BLaER1 (cell line): ENCODE measurements at regions not wholly inside any gene's neighbourhood (a gene's known extent, or its start where the extent isn't known, plus 50 kb on each side); places are given as distances from the start of the nearest gene placed in this dataset.

Experiments used
- H3K27ac ChIP-seq: shearing (Covaris generic); formaldehyde crosslinking; 2 replicates; pipeline ENCODE4 v1.8.1; 2022
- H3K27me3 ChIP-seq: shearing (Covaris generic); formaldehyde crosslinking; 2 replicates; pipeline ENCODE4 v1.8.1; 2022
- H3K36me3 ChIP-seq: shearing (Covaris generic); formaldehyde crosslinking; 2 replicates; pipeline ENCODE4 v1.8.1; 2022
- H3K4me1 ChIP-seq: shearing (Covaris generic); formaldehyde crosslinking; 2 replicates; pipeline ENCODE4 v1.8.1; 2022
- H3K4me2 ChIP-seq: shearing (Covaris generic); formaldehyde crosslinking; 2 replicates; pipeline ENCODE4 v1.8.1; 2022
- H3K4me3 ChIP-seq: shearing (Covaris generic); formaldehyde crosslinking; 2 replicates; pipeline ENCODE4 v1.8.1; 2022
- H3K9ac ChIP-seq: shearing (Covaris generic); formaldehyde crosslinking; 2 replicates; pipeline ENCODE4 v1.8.1; 2022
- H3K9me3 ChIP-seq: shearing (Covaris generic); formaldehyde crosslinking; 2 replicates; pipeline ENCODE4 v1.8.1; 2022
- H4K20me1 ChIP-seq: shearing (Covaris generic); formaldehyde crosslinking; 2 replicates; pipeline ENCODE4 v1.8.1; 2022
- Cebpa-rat ChIP-seq: shearing (Covaris generic); IDR thresholded peaks from 2 replicates; pipeline ENCODE4 v1.8.1; 2022

GRCh38 chr2:126389446-126389845 is 266.5 kb upstream of the GYPC start:
- Histone ChIP-seq H3K27ac (no peak overlapping the region), H3K9me3 (peaks cover 22% of the 10 kb centered on the region; the same call in 1 of the 2 replicates), H3K4me1 (no peaks in the 10 kb centered on the region), H3K4me3 (no peak overlapping the region), H3K4me2 (no peak overlapping the region), H4K20me1 (no peaks in the 10 kb centered on the region), H3K9ac (no peak overlapping the region), H3K36me3 (no peaks in the 10 kb centered on the region), H3K27me3 (no peaks in the 10 kb centered on the region)
- TF ChIP-seq Cebpa-rat, result no peak

- 0 out of 2 replicates have a peak, but pooled peaks have one; percentile 22 for TF ChIP-seq Cebpa-rat
- Histone ChIP-seq H4K20me1 (no peaks in the 10 kb centered on the region), H3K4me1 (no peaks in the 10 kb centered on the region), H3K9me3 (peaks cover 6% of the 10 kb centered on the region; the same call in 1 of the 2 replicates), H3K4me3 (no peak overlapping the region), H3K27me3 (no peaks in the 10 kb centered on the region), H3K27ac (no peak overlapping the region), H3K4me2 (no peak overlapping the region), H3K9ac (no peak overlapping the region), H3K36me3 (no peaks in the 10 kb centered on the region)
Measured at GRCh38 chr2:126392889-126393288, 263.1 kb upstream of the GYPC start.

- Histone ChIP-seq H3K9ac (no peak overlapping the region), H3K27me3 (no peaks in the 10 kb centered on the region), H3K9me3 (no peaks in the 10 kb centered on the region), H3K4me1 (no peaks in the 10 kb centered on the region), H3K4me2 (no peak overlapping the region), H3K27ac (no peak overlapping the region), H3K36me3 (no peaks in the 10 kb centered on the region), H3K4me3 (no peak overlapping the region), H4K20me1 (no peaks in the 10 kb centered on the region)
- TF ChIP-seq Cebpa-rat, result no peak
Measured at GRCh38 chr2:126399001-126399400, 257.0 kb upstream of the GYPC start.

DNA sequence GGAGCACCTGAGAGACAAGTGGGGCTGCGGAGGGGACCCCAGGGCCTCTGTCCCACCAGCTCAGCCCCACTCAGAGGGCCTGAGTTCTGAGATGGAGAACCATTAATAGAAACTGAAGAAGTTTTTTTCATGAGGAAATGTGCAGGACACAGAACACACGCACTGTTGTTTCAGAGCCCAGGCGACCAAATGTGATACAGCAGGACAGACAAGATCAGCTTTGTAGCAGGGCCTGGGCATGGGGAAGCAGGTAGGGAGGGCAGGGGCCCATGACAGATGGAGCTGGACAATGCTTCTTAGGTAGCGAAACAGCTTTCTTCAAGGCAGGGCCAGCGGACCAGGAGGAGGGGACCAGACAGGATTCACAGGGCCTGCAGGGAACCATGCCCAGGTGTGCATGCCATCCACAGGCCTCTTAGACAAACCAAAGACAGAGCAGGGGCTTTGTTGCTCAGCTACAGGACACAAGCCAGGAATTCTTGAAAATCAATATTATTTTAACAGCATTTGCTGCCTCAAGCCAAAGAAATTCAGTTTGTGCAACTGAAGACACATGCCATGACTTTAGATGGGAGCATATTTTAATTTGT is 252.8 kb upstream of the GYPC start:
- H4K20me1 ChIP-seq, result no peaks in the 10 kb centered on the region
- H3K9ac ChIP-seq, result no peak overlapping the region
- no peaks in the 10 kb centered on the region for H3K27me3 ChIP-seq
- H3K4me2 ChIP-seq, result no peak overlapping the region
- H3K9me3 ChIP-seq, result no peaks in the 10 kb centered on the region
- no peaks in the 10 kb centered on the region for H3K4me1 ChIP-seq
- TF ChIP-seq Cebpa-rat, result no peak
- no peak overlapping the region for H3K27ac ChIP-seq
- no peak overlapping the region for H3K4me3 ChIP-seq
- H3K36me3 ChIP-seq, result no peaks in the 10 kb centered on the region

GRCh38 chr2:126406267-126406666 is 249.7 kb upstream of the GYPC start:
- Histone ChIP-seq H3K36me3 (no peaks in the 10 kb centered on the region), H3K4me2 (no peak overlapping the region), H4K20me1 (no peaks in the 10 kb centered on the region), H3K27me3 (no peaks in the 10 kb centered on the region), H3K27ac (no peak overlapping the region), H3K9me3 (no peaks in the 10 kb centered on the region), H3K4me1 (no peaks in the 10 kb centered on the region), H3K9ac (no peak overlapping the region), H3K4me3 (no peak overlapping the region)
- no peak for TF ChIP-seq Cebpa-rat

GRCh38 chr2:126408671-126409070 is 247.3 kb upstream of the GYPC start:
- Histone ChIP-seq H3K27ac (no peak overlapping the region), H3K27me3 (no peaks in the 10 kb centered on the region), H3K4me3 (no peak overlapping the region), H3K4me2 (no peak overlapping the region), H3K36me3 (no peaks in the 10 kb centered on the region), H3K9me3 (no peaks in the 10 kb centered on the region), H4K20me1 (no peaks in the 10 kb centered on the region), H3K4me1 (peaks cover 8% of the 10 kb centered on the region), H3K9ac (no peak overlapping the region)
- TF ChIP-seq Cebpa-rat, result no peak

DNA sequence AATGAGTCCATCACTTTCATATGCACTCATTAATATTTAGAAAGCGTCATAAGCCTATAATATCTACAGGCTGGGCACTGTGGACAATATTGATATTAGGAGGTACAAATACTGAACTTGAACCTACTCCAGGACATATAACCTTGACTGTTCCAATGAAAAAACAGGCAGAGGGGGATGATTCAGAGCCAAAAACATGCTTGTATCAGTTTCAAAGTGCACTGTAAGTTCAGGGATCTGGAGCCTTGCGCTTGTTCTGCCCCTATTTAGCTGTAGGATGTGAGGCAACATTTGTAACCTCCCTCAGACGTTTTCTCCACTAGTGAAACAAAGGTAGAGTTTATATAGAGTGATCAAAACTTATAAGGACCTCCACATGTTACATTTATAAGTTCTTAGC is 246.1 kb upstream of the GYPC start:
- Histone ChIP-seq H3K27me3 (no peaks in the 10 kb centered on the region), H3K27ac (no peak overlapping the region), H3K4me3 (no peak overlapping the region), H3K9ac (no peak overlapping the region), H3K36me3 (no peaks in the 10 kb centered on the region), H3K4me2 (no peak overlapping the region), H3K4me1 (peaks cover 8% of the 10 kb centered on the region), H4K20me1 (no peaks in the 10 kb centered on the region), H3K9me3 (no peaks in the 10 kb centered on the region)
- TF ChIP-seq Cebpa-rat, result no peak

DNA sequence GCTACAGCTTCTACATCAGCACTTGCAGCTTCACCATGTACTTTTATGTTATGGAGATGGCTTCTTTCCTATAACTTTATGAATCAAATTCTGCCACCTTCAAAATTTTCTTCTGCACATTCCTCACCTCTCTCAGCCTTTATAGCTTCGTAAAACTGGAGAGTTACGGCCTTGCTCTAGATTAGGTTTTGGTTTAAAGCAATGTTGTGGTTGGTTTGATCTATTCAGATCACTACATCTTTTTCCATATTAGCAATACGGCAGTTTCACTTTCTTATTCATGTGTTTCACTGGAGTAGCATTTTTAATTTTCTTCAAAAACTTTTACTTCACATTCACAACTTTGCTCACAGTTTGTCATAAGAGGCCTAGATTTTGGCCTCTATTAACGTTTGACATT is 242.9 kb upstream of the GYPC start:
- H4K20me1 ChIP-seq, result no peaks in the 10 kb centered on the region
- TF ChIP-seq Cebpa-rat, result no peak
- H3K27ac ChIP-seq, result no peak overlapping the region
- no peaks in the 10 kb centered on the region for H3K36me3 ChIP-seq
- peak overlapping the region; percentile 16; the same call in 1 of the 2 replicates for H3K4me2 ChIP-seq
- H3K9me3 ChIP-seq, result peaks cover 6% of the 10 kb centered on the region
- no peaks in the 10 kb centered on the region for H3K27me3 ChIP-seq
- H3K4me1 ChIP-seq, result peaks cover 8% of the 10 kb centered on the region
- H3K9ac ChIP-seq, result no peak overlapping the region
- no peak overlapping the region for H3K4me3 ChIP-seq

DNA sequence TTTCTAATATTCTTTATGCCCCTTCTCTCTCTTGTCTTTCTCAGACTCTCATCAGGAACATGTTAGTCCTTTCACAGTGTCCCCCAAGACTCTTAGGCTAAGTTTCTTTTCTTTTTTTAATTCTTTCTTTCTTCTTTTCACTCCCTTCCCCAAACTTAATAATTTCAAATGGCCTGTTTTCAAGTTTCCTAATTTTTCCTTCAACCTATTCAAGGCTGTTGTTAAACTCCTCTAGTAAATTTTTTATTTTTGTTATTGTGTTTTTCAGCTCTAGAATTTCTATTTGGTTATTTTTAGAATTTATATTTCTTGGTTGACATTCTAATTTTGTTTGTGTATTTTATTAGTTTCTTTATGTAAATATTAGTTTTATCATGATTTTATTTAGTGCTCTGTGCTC is 236.6 kb upstream of the GYPC start:
- no peak overlapping the region for H3K9ac ChIP-seq
- H3K4me2 ChIP-seq, result no peak overlapping the region
- no peaks in the 10 kb centered on the region for H3K4me1 ChIP-seq
- H4K20me1 ChIP-seq, result no peaks in the 10 kb centered on the region
- H3K27ac ChIP-seq, result no peak overlapping the region
- H3K4me3 ChIP-seq, result no peak overlapping the region
- no peak for TF ChIP-seq Cebpa-rat
- H3K9me3 ChIP-seq, result peaks cover 31% of the 10 kb centered on the region
- no peaks in the 10 kb centered on the region for H3K27me3 ChIP-seq
- H3K36me3 ChIP-seq, result no peaks in the 10 kb centered on the region

DNA sequence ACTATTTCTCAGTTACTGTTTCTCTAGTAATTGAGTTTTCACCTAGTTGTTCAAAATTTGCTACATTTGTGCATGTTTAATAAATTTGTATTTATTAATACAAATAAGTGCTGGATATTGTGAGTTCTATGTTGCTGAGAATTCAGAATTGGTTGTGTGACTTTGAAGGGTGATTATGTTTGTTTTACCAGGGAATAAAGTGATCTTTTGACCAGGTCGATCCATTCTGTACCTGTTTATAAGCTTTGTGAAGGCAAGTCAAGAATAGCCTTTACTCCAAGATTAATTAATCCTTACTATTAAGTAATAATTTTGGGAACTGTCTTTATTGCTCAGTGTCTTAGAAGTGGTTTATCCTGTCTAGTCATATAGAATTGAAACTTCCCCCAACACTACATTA is 230.0 kb upstream of the GYPC start:
- Histone ChIP-seq H3K36me3 (no peaks in the 10 kb centered on the region), H3K9me3 (peaks cover 2% of the 10 kb centered on the region), H3K4me2 (no peak overlapping the region), H3K4me3 (no peak overlapping the region), H4K20me1 (no peaks in the 10 kb centered on the region), H3K9ac (no peak overlapping the region), H3K27ac (no peak overlapping the region), H3K27me3 (no peaks in the 10 kb centered on the region), H3K4me1 (no peaks in the 10 kb centered on the region)
- no peak for TF ChIP-seq Cebpa-rat

DNA sequence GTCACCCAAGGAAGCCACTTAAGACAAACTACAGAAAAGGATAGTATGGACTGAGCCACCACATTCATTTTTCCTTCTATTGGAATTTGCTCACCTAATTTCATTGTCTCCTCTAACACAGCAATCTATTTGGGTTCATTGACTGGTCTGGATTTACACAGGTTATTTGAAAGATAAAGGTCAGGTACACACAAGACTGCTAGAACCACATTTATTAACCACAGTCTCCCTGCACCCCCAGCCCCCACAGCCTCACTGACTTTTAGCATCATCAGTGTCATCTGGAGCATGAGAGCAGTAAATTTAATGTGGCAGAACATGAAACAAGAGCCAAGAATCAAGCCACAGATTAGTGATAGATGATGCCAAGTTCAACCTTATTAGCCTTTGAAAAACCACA is 226.9 kb upstream of the GYPC start:
- no peak overlapping the region for H3K4me2 ChIP-seq
- H3K36me3 ChIP-seq, result no peaks in the 10 kb centered on the region
- H3K27ac ChIP-seq, result no peak overlapping the region
- no peak for TF ChIP-seq Cebpa-rat
- no peaks in the 10 kb centered on the region for H4K20me1 ChIP-seq
- no peaks in the 10 kb centered on the region for H3K9me3 ChIP-seq
- no peaks in the 10 kb centered on the region for H3K4me1 ChIP-seq
- no peak overlapping the region for H3K4me3 ChIP-seq
- no peak overlapping the region for H3K9ac ChIP-seq
- no peaks in the 10 kb centered on the region for H3K27me3 ChIP-seq
